ENCODE measurements at regions not wholly inside any gene's neighbourhood (a gene's known extent, or its start where the extent isn't known, plus 50 kb on each side); places are given as distances from the start of the nearest gene placed in this dataset.

DNA sequence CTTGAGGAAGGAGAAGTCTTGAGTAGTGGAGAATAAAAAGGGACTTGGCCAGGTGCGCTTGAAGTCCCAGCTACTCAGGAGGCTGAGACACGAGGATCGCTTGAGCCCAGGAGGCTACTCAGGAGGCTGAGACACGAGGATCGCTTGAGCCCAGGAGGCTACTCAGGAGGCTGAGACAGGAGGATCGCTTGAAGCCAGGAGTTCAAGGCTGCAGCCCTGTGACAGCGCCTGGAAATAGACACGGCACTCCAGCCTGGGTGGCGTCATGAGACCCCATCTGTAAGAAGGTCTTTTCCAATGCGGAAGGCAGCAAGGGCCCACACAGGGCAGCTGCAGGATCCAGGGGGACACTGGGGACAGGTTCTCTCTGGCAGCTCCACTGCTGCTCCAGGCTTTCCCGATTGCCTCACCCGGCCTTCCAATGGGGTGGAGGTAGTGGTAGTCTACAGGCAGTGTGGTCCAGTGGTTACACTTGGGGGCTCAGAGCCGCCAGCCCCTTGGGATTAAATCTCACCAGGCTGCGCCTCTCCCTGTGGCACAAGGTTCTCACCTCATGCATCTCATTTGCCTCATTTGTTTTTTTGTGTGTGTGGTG is 143.4 kb downstream of the SEC14L1 start:
- no peaks in the 10 kb centered on the region for H3K9me3 ChIP-seq (ENCODE audit: control insufficient read depth in 4 of 4, low read length in 3 of 4)
- peaks cover 10 to 63% (median 17%) of the 10 kb centered on the region in 4 donors for H3K4me1 ChIP-seq (ENCODE audit: control insufficient read depth in 4 of 4, insufficient read depth in 4 of 4, low read length in 3 of 4)
- DNase-seq (ENCODE audit: low spot score), result no peak
- H3K36me3 ChIP-seq (ENCODE audit: control insufficient read depth in 4 of 4, insufficient read depth in 3 of 4, low read depth in 1 of 4, low read length in 3 of 4), result no peaks in the 10 kb centered on the region
- no peak overlapping the region for H3K9ac ChIP-seq (ENCODE audit: low read depth in 1 of 2, low read length in 2 of 2)
- H3K27me3 ChIP-seq (ENCODE audit: control insufficient read depth in 4 of 4, insufficient read depth in 4 of 4, low read length in 3 of 4), result no peaks in the 10 kb centered on the region
- TF ChIP-seq HNF4A (conservative IDR thresholded peaks at IDR 0.05) (no peak), RAD21 (IDR thresholded peaks at IDR 0.05) (no peak), HNF4G (IDR thresholded peaks at IDR 0.05) (no peak), SP1 (IDR thresholded peaks at IDR 0.05) (no peak), NR2F2 (IDR thresholded peaks at IDR 0.05) (no peak), JUND (IDR thresholded peaks at IDR 0.05) (no peak), EGR1 (IDR thresholded peaks at IDR 0.05; ENCODE audit: low read depth in 2 of 2) (no peak), TAF1 (conservative IDR thresholded peaks at IDR 0.05) (no peak), FOXA1 (IDR thresholded peaks at IDR 0.05) (no peak), RXRA (IDR thresholded peaks at IDR 0.05) (no peak), YY1 (IDR thresholded peaks at IDR 0.05) (no peak), FOXA2 (IDR thresholded peaks at IDR 0.05) (no peak), GABPA (IDR thresholded peaks at IDR 0.05 in 1 of 2, conservative IDR thresholded peaks at IDR 0.05 in 1 of 2) (no peak)
- TF ChIP-seq, protein P1, sequence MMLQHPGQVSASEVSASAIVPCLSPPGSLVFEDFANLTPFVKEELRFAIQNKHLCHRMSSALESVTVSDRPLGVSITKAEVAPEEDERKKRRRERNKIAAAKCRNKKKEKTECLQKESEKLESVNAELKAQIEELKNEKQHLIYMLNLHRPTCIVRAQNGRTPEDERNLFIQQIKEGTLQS (IDR thresholded peaks at IDR 0.05), result no peak
- TF ChIP-seq, protein P2, sequence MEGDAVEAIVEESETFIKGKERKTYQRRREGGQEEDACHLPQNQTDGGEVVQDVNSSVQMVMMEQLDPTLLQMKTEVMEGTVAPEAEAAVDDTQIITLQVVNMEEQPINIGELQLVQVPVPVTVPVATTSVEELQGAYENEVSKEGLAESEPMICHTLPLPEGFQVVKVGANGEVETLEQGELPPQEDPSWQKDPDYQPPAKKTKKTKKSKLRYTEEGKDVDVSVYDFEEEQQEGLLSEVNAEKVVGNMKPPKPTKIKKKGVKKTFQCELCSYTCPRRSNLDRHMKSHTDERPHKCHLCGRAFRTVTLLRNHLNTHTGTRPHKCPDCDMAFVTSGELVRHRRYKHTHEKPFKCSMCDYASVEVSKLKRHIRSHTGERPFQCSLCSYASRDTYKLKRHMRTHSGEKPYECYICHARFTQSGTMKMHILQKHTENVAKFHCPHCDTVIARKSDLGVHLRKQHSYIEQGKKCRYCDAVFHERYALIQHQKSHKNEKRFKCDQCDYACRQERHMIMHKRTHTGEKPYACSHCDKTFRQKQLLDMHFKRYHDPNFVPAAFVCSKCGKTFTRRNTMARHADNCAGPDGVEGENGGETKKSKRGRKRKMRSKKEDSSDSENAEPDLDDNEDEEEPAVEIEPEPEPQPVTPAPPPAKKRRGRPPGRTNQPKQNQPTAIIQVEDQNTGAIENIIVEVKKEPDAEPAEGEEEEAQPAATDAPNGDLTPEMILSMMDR (IDR thresholded peaks at IDR 0.05; ENCODE audit: low read depth, low read length, missing input control), result no peak
- TF ChIP-seq, protein P3, sequence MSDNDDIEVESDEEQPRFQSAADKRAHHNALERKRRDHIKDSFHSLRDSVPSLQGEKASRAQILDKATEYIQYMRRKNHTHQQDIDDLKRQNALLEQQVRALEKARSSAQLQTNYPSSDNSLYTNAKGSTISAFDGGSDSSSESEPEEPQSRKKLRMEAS (IDR thresholded peaks at IDR 0.05), result no peak
- TF ChIP-seq, protein P4, sequence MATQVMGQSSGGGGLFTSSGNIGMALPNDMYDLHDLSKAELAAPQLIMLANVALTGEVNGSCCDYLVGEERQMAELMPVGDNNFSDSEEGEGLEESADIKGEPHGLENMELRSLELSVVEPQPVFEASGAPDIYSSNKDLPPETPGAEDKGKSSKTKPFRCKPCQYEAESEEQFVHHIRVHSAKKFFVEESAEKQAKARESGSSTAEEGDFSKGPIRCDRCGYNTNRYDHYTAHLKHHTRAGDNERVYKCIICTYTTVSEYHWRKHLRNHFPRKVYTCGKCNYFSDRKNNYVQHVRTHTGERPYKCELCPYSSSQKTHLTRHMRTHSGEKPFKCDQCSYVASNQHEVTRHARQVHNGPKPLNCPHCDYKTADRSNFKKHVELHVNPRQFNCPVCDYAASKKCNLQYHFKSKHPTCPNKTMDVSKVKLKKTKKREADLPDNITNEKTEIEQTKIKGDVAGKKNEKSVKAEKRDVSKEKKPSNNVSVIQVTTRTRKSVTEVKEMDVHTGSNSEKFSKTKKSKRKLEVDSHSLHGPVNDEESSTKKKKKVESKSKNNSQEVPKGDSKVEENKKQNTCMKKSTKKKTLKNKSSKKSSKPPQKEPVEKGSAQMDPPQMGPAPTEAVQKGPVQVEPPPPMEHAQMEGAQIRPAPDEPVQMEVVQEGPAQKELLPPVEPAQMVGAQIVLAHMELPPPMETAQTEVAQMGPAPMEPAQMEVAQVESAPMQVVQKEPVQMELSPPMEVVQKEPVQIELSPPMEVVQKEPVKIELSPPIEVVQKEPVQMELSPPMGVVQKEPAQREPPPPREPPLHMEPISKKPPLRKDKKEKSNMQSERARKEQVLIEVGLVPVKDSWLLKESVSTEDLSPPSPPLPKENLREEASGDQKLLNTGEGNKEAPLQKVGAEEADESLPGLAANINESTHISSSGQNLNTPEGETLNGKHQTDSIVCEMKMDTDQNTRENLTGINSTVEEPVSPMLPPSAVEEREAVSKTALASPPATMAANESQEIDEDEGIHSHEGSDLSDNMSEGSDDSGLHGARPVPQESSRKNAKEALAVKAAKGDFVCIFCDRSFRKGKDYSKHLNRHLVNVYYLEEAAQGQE (IDR thresholded peaks at IDR 0.05), result no peak
- TF ChIP-seq, protein P5, sequence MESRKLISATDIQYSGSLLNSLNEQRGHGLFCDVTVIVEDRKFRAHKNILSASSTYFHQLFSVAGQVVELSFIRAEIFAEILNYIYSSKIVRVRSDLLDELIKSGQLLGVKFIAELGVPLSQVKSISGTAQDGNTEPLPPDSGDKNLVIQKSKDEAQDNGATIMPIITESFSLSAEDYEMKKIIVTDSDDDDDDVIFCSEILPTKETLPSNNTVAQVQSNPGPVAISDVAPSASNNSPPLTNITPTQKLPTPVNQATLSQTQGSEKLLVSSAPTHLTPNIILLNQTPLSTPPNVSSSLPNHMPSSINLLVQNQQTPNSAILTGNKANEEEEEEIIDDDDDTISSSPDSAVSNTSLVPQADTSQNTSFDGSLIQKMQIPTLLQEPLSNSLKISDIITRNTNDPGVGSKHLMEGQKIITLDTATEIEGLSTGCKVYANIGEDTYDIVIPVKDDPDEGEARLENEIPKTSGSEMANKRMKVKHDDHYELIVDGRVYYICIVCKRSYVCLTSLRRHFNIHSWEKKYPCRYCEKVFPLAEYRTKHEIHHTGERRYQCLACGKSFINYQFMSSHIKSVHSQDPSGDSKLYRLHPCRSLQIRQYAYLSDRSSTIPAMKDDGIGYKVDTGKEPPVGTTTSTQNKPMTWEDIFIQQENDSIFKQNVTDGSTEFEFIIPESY (IDR thresholded peaks at IDR 0.05), result no peak
- H3K27ac ChIP-seq (ENCODE audit: low read depth in 1 of 2, low read length in 2 of 2), result peak overlapping the region; percentile 88 to 93
- H3K4me3 ChIP-seq (ENCODE audit: low read depth in 1 of 3, low read length in 3 of 3), result no peak overlapping the region
- WGBS, result 92% methylated on average over 14 of the region's 14 CpGs

Data from liver (tissue), 8 donors.